ENCODE measurements at regions not wholly inside any gene's neighbourhood (a gene's known extent, or its start where the extent isn't known, plus 50 kb on each side); places are given as distances from the start of the nearest gene placed in this dataset.

- Mint-ChIP-seq H3K4me3 (ENCODE audit: unreplicated experiment) (no peak overlapping the region), H3K27ac (ENCODE audit: unreplicated experiment) (no peak overlapping the region), H3K4me1 (ENCODE audit: low read depth, unreplicated experiment) (peaks cover 8% of the 10 kb centered on the region), H3K9me3 (ENCODE audit: unreplicated experiment) (peaks cover 9% of the 10 kb centered on the region), H3K36me3 (ENCODE audit: low read depth, unreplicated experiment) (no peaks in the 10 kb centered on the region), H3K27me3 (ENCODE audit: low read depth, unreplicated experiment) (no peaks in the 10 kb centered on the region)
- Histone ChIP-seq H3K9me3 (ENCODE audit: insufficient read depth, low read depth, low read length) (no peaks in the 10 kb centered on the region), H3K4me2 (ENCODE audit: low read length) (peak overlapping the region; percentile 33), H3K79me2 (ENCODE audit: insufficient read depth, low read length) (no peaks in the 10 kb centered on the region), H3K9ac (ENCODE audit: low read length) (peak overlapping the region; percentile 27), H3K27me3 (ENCODE audit: insufficient read depth, low read length) (no peaks in the 10 kb centered on the region), H2AFZ (ENCODE audit: low read depth, low read length) (no peak overlapping the region), H3K4me1 (ENCODE audit: insufficient read depth, low read length) (peaks cover 22% of the 10 kb centered on the region), H3K4me3 (ENCODE audit: insufficient read depth, low read depth, low read length) (no peak overlapping the region), H3K27ac (ENCODE audit: low read depth, low read length) (peak overlapping the region; percentile 33), H4K20me1 (ENCODE audit: insufficient read depth, low read length) (no peaks in the 10 kb centered on the region), H3K36me3 (ENCODE audit: insufficient read depth, low read length) (no peaks in the 10 kb centered on the region)
- DNase-seq (ENCODE audit: low read depth) (peak; percentile 71), FAIRE-seq (peak; percentile 95)
- TF ChIP-seq CTCF (IDR thresholded peaks at IDR 0.05; ENCODE audit: insufficient read depth, low read depth, low read length) (no peak), EZH2 (IDR thresholded peaks at IDR 0.05; ENCODE audit: insufficient read depth, low read length) (no peak)
Observed at GRCh38 chrX:22395372-22395771, 122.7 kb downstream of the CBLL2 start.

DNA sequence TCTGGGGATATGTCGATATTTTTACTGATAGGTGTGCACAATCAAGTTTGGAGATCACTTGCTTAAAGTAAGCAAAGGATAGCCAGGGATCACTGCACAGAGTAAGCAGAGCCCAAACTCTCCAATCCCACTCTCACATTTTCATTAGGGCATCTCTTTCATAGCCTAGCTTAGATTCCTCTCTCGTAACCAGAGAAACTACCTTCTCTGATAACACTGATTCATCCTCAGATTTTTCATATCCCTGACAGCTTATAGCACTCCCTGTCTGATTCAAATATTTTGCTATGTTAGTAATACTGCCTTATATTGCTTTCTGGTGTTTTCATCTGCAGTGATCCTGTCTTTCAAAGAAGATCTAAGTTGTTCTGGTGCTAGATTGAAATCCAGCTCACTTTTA lies 123.7 kb downstream of the CBLL2 start:
- Histone ChIP-seq H4K20me1 (ENCODE audit: insufficient read depth, low read length) (no peaks in the 10 kb centered on the region), H3K4me3 (ENCODE audit: insufficient read depth, low read depth, low read length) (no peak overlapping the region), H3K27ac (ENCODE audit: low read depth, low read length) (peak overlapping the region; percentile 61), H3K27me3 (ENCODE audit: insufficient read depth, low read length) (no peaks in the 10 kb centered on the region), H3K4me2 (ENCODE audit: low read length) (no peak overlapping the region), H3K9ac (ENCODE audit: low read length) (peak overlapping the region; percentile 14), H2AFZ (ENCODE audit: low read depth, low read length) (no peak overlapping the region), H3K9me3 (ENCODE audit: insufficient read depth, low read depth, low read length) (no peaks in the 10 kb centered on the region), H3K4me1 (ENCODE audit: insufficient read depth, low read length) (peaks cover 18% of the 10 kb centered on the region), H3K79me2 (ENCODE audit: insufficient read depth, low read length) (no peaks in the 10 kb centered on the region), H3K36me3 (ENCODE audit: insufficient read depth, low read length) (no peaks in the 10 kb centered on the region)
- DNase-seq (ENCODE audit: low read depth) (peak; percentile 45), FAIRE-seq (peak; percentile 96)
- H3K4me1 Mint-ChIP-seq (ENCODE audit: low read depth, unreplicated experiment): peaks cover 8% of the 10 kb centered on the region
- no peaks in the 10 kb centered on the region for H3K36me3 Mint-ChIP-seq (ENCODE audit: low read depth, unreplicated experiment)
- H3K9me3 Mint-ChIP-seq (ENCODE audit: unreplicated experiment): peaks cover 9% of the 10 kb centered on the region
- H3K4me3 Mint-ChIP-seq (ENCODE audit: unreplicated experiment): no peak overlapping the region
- H3K27ac Mint-ChIP-seq (ENCODE audit: unreplicated experiment): no peak overlapping the region
- TF ChIP-seq CTCF (IDR thresholded peaks at IDR 0.05; ENCODE audit: insufficient read depth, low read depth, low read length) (no peak), EZH2 (IDR thresholded peaks at IDR 0.05; ENCODE audit: insufficient read depth, low read length) (no peak)
- no peaks in the 10 kb centered on the region for H3K27me3 Mint-ChIP-seq (ENCODE audit: low read depth, unreplicated experiment)

GRCh38 chrX:22397566-22397965 lies 124.9 kb downstream of the CBLL2 start:
- Histone ChIP-seq H2AFZ (ENCODE audit: low read depth, low read length) (no peak overlapping the region), H3K36me3 (ENCODE audit: insufficient read depth, low read length) (no peaks in the 10 kb centered on the region), H3K4me2 (ENCODE audit: low read length) (no peak overlapping the region), H3K79me2 (ENCODE audit: insufficient read depth, low read length) (no peaks in the 10 kb centered on the region), H3K27me3 (ENCODE audit: insufficient read depth, low read length) (no peaks in the 10 kb centered on the region), H3K4me1 (ENCODE audit: insufficient read depth, low read length) (peaks cover 12% of the 10 kb centered on the region), H3K4me3 (ENCODE audit: insufficient read depth, low read depth, low read length) (no peak overlapping the region), H4K20me1 (ENCODE audit: insufficient read depth, low read length) (no peaks in the 10 kb centered on the region), H3K9me3 (ENCODE audit: insufficient read depth, low read depth, low read length) (no peaks in the 10 kb centered on the region), H3K27ac (ENCODE audit: low read depth, low read length) (no peak overlapping the region), H3K9ac (ENCODE audit: low read length) (no peak overlapping the region)
- TF ChIP-seq EZH2 (IDR thresholded peaks at IDR 0.05; ENCODE audit: insufficient read depth, low read length) (no peak), CTCF (IDR thresholded peaks at IDR 0.05; ENCODE audit: insufficient read depth, low read depth, low read length) (no peak)
- H3K27me3 Mint-ChIP-seq (ENCODE audit: low read depth, unreplicated experiment): no peaks in the 10 kb centered on the region
- H3K4me3 Mint-ChIP-seq (ENCODE audit: unreplicated experiment): no peak overlapping the region
- DNase-seq (ENCODE audit: low read depth) (peak; percentile 22), FAIRE-seq (no peak)
- peaks cover 8% of the 10 kb centered on the region for H3K4me1 Mint-ChIP-seq (ENCODE audit: low read depth, unreplicated experiment)
- no peaks in the 10 kb centered on the region for H3K36me3 Mint-ChIP-seq (ENCODE audit: low read depth, unreplicated experiment)
- no peak overlapping the region for H3K27ac Mint-ChIP-seq (ENCODE audit: unreplicated experiment)
- H3K9me3 Mint-ChIP-seq (ENCODE audit: unreplicated experiment): peaks cover 9% of the 10 kb centered on the region

Data from astrocyte (in vitro differentiated cells and primary cell).